GM23338 (cell line): ENCODE measurements at regions not wholly inside any gene's neighbourhood (a gene's known extent, or its start where the extent isn't known, plus 50 kb on each side); places are given as distances from the start of the nearest gene placed in this dataset.

Experiments used
- ATAC-seq: fragments of 200-7000 bp; cut with Tn5 transposase; 3 replicates; pipeline ENCODE4 v1.9.1; 2020
- DNase-seq: peaks from one replicate; pipeline ENCODE4 v3.0.0-alpha.2; 2015; ENCODE audit warnings: low spot score
- H2AFZ ChIP-seq: fragments of 200-600 bp; sonication (generic); 2 replicates; pipeline ENCODE4 v1.8.0; 2016; ENCODE audit warnings: antibody characterized with exemption, mild to moderate bottlenecking, moderate library complexity
- H3F3A ChIP-seq: fragments of 200-600 bp; sonication (generic); replicated peaks from 2 replicates; pipeline ENCODE4 v1.8.0; 2017; ENCODE audit warnings: antibody characterized with exemption, mixed run types, low read depth
- H3K27ac ChIP-seq: fragments of 200-600 bp; sonication (generic); 2 replicates; pipeline ENCODE4 v1.6.1; 2016; ENCODE audit warnings: low read depth
- H3K27me3 ChIP-seq: fragments of 200-600 bp; sonication (generic); 2 replicates; pipeline ENCODE4 v1.8.0; 2016; ENCODE audit warnings: mild to moderate bottlenecking, mixed run types, moderate library complexity; ENCODE audit not compliant: insufficient read depth
- H3K36me3 ChIP-seq: fragments of 200-600 bp; sonication (generic); 2 replicates; pipeline ENCODE4 v1.8.0; 2016; ENCODE audit warnings: mild to moderate bottlenecking; ENCODE audit not compliant: insufficient read depth
- H3K4me1 ChIP-seq: fragments of 200-600 bp; sonication (generic); 2 replicates; pipeline ENCODE4 v1.8.0; 2016; ENCODE audit warnings: mild to moderate bottlenecking, moderate library complexity; ENCODE audit not compliant: insufficient read depth
- H3K4me2 ChIP-seq: fragments of 200-600 bp; sonication (generic); 2 replicates; pipeline ENCODE4 v1.7.1; 2017; ENCODE audit warnings: mixed run types
- H3K4me3 ChIP-seq: fragments of 200-600 bp; sonication (generic); 2 replicates; pipeline ENCODE4 v1.6.1; 2016; ENCODE audit warnings: mixed run types
- H3K79me2 ChIP-seq: fragments of 200-600 bp; sonication (generic); replicated peaks from 2 replicates; pipeline ENCODE4 v1.8.0; 2017; ENCODE audit warnings: mild to moderate bottlenecking; ENCODE audit not compliant: insufficient read depth
- H3K9me2 ChIP-seq: fragments of 200-600 bp; sonication (generic); 2 replicates; pipeline ENCODE4 v1.8.0; 2017; ENCODE audit not compliant: insufficient read depth
- H4K20me1 ChIP-seq: fragments of 200-600 bp; sonication (generic); replicated peaks from 2 replicates; pipeline ENCODE4 v1.8.0; 2017; ENCODE audit warnings: mild to moderate bottlenecking; ENCODE audit not compliant: insufficient read depth
- H3K27ac Mint-ChIP-seq: 2 replicates; pipeline ENCODE4 v1.8.0; 2020; ENCODE audit warnings: inconsistent platforms, mild to moderate bottlenecking, moderate library complexity, mixed read lengths
- H3K27me3 Mint-ChIP-seq: 3 replicates; pipeline ENCODE4 v1.8.0; 2022; ENCODE audit warnings: low read depth, mild to moderate bottlenecking, moderate library complexity, mixed read lengths, inconsistent platforms; ENCODE audit not compliant: insufficient read depth, poor library complexity
- H3K36me3 Mint-ChIP-seq: 3 replicates; pipeline ENCODE4 v1.8.0; 2021; ENCODE audit warnings: low read depth, mild to moderate bottlenecking, inconsistent platforms, moderate library complexity, mixed read lengths
- H3K4me1 Mint-ChIP-seq: 3 replicates; pipeline ENCODE4 v1.8.0; 2020; ENCODE audit warnings: mild to moderate bottlenecking, inconsistent platforms, mixed read lengths
- H3K4me3 Mint-ChIP-seq: 3 replicates; pipeline ENCODE4 v1.8.0; 2021; ENCODE audit warnings: moderate library complexity, mild to moderate bottlenecking, inconsistent platforms, mixed read lengths
- H3K9me3 Mint-ChIP-seq: 3 replicates; pipeline ENCODE4 v1.8.0; 2020; ENCODE audit warnings: moderate library complexity, mild to moderate bottlenecking, inconsistent platforms, mixed read lengths
- CREB1 ChIP-seq: fragments of 250-450 bp; sonication (Bioruptor Pico); IDR thresholded peaks from 2 replicates; pipeline ENCODE4 v1.5.0; 2020; ENCODE audit warnings: low read depth, mild to moderate bottlenecking, moderate library complexity
- EZH2 ChIP-seq: fragments of 200-600 bp; sonication (generic); IDR thresholded peaks from one replicate; pipeline ENCODE4 v1.8.0; 2017; ENCODE audit warnings: antibody characterized with exemption, mild to moderate bottlenecking, low read depth; ENCODE audit not compliant: unreplicated experiment
- EZH2phosphoT487 ChIP-seq: fragments of 200-600 bp; sonication (generic); IDR thresholded peaks from one replicate; pipeline ENCODE4 v1.8.1; 2018; ENCODE audit warnings: antibody characterized with exemption; ENCODE audit not compliant: unreplicated experiment
- JUNB ChIP-seq: IDR thresholded peaks from one replicate; pipeline ENCODE4 v1.6.1; 2016; ENCODE audit warnings: antibody characterized with exemption; ENCODE audit not compliant: unreplicated experiment
- POLR2AphosphoS5 ChIP-seq: IDR thresholded peaks from 2 replicates; pipeline ENCODE4 v1.6.1; 2016; ENCODE audit warnings: antibody characterized with exemption, low read depth
- STAT1 ChIP-seq: IDR thresholded peaks from one replicate; pipeline ENCODE4 v1.6.1; 2016; ENCODE audit warnings: antibody characterized with exemption; ENCODE audit not compliant: unreplicated experiment
- ZNF114 ChIP-seq: fragments of 250-450 bp; sonication (Bioruptor Pico); IDR thresholded peaks from 2 replicates; pipeline ENCODE4 v1.5.0; 2020; ENCODE audit warnings: mild to moderate bottlenecking, moderate library complexity
- ZNF462 ChIP-seq: fragments of 250-450 bp; sonication (Bioruptor Pico); IDR thresholded peaks from 2 replicates; pipeline ENCODE4 v1.5.0; 2020; ENCODE audit warnings: mild to moderate bottlenecking, moderate library complexity
- TF ChIP-seq, protein P1 (sequence below): IDR thresholded peaks from one replicate; pipeline ENCODE4 v1.6.1; 2018; ENCODE audit warnings: antibody characterized with exemption; ENCODE audit not compliant: unreplicated experiment
- TF ChIP-seq, protein P2 (sequence below), 2 experiments: fragments of 200-600 bp in 1 of 2; sonication (generic) in 1 of 2; conservative IDR thresholded peaks; 2 replicates each; pipeline versions ENCODE4 v1.5.1 to v1.6.1; 2016 to 2017; ENCODE audit warnings: antibody characterized with exemption in 2 of 2, low read depth in 2 of 2, mild to moderate bottlenecking in 2 of 2, moderate library complexity in 1 of 2

GRCh38 chr3:5699313-5699712 lies 511.8 kb downstream of the EDEM1 start:
- Histone ChIP-seq H3K9me2 (no peaks in the 10 kb centered on the region), H3F3A (no peaks in the 10 kb centered on the region), H3K27ac (no peak overlapping the region), H3K79me2 (no peaks in the 10 kb centered on the region), H2AFZ (no peak overlapping the region), H3K36me3 (peaks cover 8% of the 10 kb centered on the region; the same call in 1 of the 2 replicates), H3K4me2 (no peak overlapping the region), H4K20me1 (no peaks in the 10 kb centered on the region), H3K4me1 (no peaks in the 10 kb centered on the region), H3K4me3 (no peak overlapping the region), H3K27me3 (no peaks in the 10 kb centered on the region)
- no peak overlapping the region for H3K27ac Mint-ChIP-seq
- peaks cover 3% of the 10 kb centered on the region; the same call in 2 of the 3 replicates for H3K36me3 Mint-ChIP-seq
- peaks cover 82% of the 10 kb centered on the region for H3K9me3 Mint-ChIP-seq
- ATAC-seq (no peak), DNase-seq (no peak)
- H3K4me3 Mint-ChIP-seq, result no peak overlapping the region
- H3K4me1 Mint-ChIP-seq, result no peaks in the 10 kb centered on the region
- no peak for TF ChIP-seq POLR2AphosphoS5
- TF ChIP-seq, protein P1, sequence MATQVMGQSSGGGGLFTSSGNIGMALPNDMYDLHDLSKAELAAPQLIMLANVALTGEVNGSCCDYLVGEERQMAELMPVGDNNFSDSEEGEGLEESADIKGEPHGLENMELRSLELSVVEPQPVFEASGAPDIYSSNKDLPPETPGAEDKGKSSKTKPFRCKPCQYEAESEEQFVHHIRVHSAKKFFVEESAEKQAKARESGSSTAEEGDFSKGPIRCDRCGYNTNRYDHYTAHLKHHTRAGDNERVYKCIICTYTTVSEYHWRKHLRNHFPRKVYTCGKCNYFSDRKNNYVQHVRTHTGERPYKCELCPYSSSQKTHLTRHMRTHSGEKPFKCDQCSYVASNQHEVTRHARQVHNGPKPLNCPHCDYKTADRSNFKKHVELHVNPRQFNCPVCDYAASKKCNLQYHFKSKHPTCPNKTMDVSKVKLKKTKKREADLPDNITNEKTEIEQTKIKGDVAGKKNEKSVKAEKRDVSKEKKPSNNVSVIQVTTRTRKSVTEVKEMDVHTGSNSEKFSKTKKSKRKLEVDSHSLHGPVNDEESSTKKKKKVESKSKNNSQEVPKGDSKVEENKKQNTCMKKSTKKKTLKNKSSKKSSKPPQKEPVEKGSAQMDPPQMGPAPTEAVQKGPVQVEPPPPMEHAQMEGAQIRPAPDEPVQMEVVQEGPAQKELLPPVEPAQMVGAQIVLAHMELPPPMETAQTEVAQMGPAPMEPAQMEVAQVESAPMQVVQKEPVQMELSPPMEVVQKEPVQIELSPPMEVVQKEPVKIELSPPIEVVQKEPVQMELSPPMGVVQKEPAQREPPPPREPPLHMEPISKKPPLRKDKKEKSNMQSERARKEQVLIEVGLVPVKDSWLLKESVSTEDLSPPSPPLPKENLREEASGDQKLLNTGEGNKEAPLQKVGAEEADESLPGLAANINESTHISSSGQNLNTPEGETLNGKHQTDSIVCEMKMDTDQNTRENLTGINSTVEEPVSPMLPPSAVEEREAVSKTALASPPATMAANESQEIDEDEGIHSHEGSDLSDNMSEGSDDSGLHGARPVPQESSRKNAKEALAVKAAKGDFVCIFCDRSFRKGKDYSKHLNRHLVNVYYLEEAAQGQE, result no peak
- no peak for TF ChIP-seq ZNF114 (CRISPR knock-in tag)
- no peak for TF ChIP-seq STAT1
- TF ChIP-seq CREB1, result no peak
- TF ChIP-seq EZH2phosphoT487, result no peak
- TF ChIP-seq JUNB, result no peak
- TF ChIP-seq, protein P2, sequence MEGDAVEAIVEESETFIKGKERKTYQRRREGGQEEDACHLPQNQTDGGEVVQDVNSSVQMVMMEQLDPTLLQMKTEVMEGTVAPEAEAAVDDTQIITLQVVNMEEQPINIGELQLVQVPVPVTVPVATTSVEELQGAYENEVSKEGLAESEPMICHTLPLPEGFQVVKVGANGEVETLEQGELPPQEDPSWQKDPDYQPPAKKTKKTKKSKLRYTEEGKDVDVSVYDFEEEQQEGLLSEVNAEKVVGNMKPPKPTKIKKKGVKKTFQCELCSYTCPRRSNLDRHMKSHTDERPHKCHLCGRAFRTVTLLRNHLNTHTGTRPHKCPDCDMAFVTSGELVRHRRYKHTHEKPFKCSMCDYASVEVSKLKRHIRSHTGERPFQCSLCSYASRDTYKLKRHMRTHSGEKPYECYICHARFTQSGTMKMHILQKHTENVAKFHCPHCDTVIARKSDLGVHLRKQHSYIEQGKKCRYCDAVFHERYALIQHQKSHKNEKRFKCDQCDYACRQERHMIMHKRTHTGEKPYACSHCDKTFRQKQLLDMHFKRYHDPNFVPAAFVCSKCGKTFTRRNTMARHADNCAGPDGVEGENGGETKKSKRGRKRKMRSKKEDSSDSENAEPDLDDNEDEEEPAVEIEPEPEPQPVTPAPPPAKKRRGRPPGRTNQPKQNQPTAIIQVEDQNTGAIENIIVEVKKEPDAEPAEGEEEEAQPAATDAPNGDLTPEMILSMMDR (conservative IDR thresholded peaks at IDR 0.05; ENCODE audit: low read depth in 2 of 2), result no peak
- TF ChIP-seq ZNF462 (CRISPR knock-in tag), result no peak
- no peak for TF ChIP-seq EZH2
- peaks cover 7% of the 10 kb centered on the region for H3K27me3 Mint-ChIP-seq
